Tibial nerve (tissue), 4 donors: ENCODE measurements at regions not wholly inside any gene's neighbourhood (a gene's known extent, or its start where the extent isn't known, plus 50 kb on each side); places are given as distances from the start of the nearest gene placed in this dataset.

Experiments used
- DNase-seq, 2 donors: peaks; one replicate each; pipeline ENCODE4 v3.0.0-alpha.2; 2019; ENCODE audit warnings: low spot score in 2 of 2
- H3K27ac ChIP-seq, 4 donors: fragments of 200-600 bp; sonication (generic) in 3 of 4; one replicate each; pipeline ENCODE4 v1.5.1; 2017 to 2019; ENCODE audit warnings: mild to moderate bottlenecking in 1 of 4
- H3K27me3 ChIP-seq, 2 donors: fragments of 200-600 bp; sonication (generic) in 1 of 2; one replicate each; pipeline versions ENCODE4 v1.5.1 to v1.6.0; 2017 to 2019
- H3K36me3 ChIP-seq, 3 donors: fragments of 200-600 bp; sonication (generic); one replicate each; pipeline ENCODE4 v1.5.1; 2018 to 2019
- H3K4me1 ChIP-seq, 4 donors: fragments of 200-600 bp; sonication (generic) in 3 of 4; one replicate each; pipeline ENCODE4 v1.5.1; 2017 to 2019
- H3K4me3 ChIP-seq, 4 donors: fragments of 200-600 bp; sonication (generic) in 3 of 4; one replicate each; pipeline ENCODE4 v1.5.1; 2017 to 2019; ENCODE audit warnings: mild to moderate bottlenecking in 1 of 4, moderate library complexity in 1 of 4
- H3K9me3 ChIP-seq, 4 donors: fragments of 200-600 bp; sonication (generic) in 3 of 4; one replicate each; pipeline ENCODE4 v1.5.1; 2017 to 2019
- CTCF ChIP-seq, 5 experiments: fragments of 200-600 bp in 3 of 5; fragments of 450-650 bp in 2 of 5; sonication (generic) in 3 of 5; IDR thresholded peaks; one replicate each; pipeline ENCODE4 v1.5.1; 2016 to 2019; ENCODE audit warnings: antibody characterized with exemption in 5 of 5, mild to moderate bottlenecking in 3 of 5, moderate library complexity in 2 of 5
- EP300 ChIP-seq, 2 donors: sonication (generic); formaldehyde crosslinking; IDR thresholded peaks; one replicate each; pipeline ENCODE4 v1.6.1; 2017; ENCODE audit warnings: antibody characterized with exemption in 2 of 2, mild to moderate bottlenecking in 1 of 2
- POLR2A ChIP-seq, 2 donors: fragments of 450-650 bp; IDR thresholded peaks; one replicate each; pipeline ENCODE4 v1.6.1; 2017; ENCODE audit warnings: antibody characterized with exemption in 2 of 2, mild to moderate bottlenecking in 2 of 2, moderate library complexity in 2 of 2
- WGBS, 2 donors: methylation state at CpG; one replicate each; pipeline ENCODE4 v1.1.5; 2018; 5-methylcytosine and 5-hydroxymethylcytosine counted together

GRCh38 chr9:17083258-17083657, 51.6 kb upstream of the CNTLN start:
- Histone ChIP-seq H3K27ac (no peak overlapping the region), H3K36me3 (no peaks in the 10 kb centered on the region), H3K4me1 (peaks cover 0 to 12% (median 0%) of the 10 kb centered on the region in 4 donors), H3K27me3 (no peaks in the 10 kb centered on the region), H3K4me3 (no peak overlapping the region), H3K9me3 (no peaks in the 10 kb centered on the region)
- no peak for TF ChIP-seq CTCF (IDR thresholded peaks at IDR 0.05)
- no peak for TF ChIP-seq EP300 (IDR thresholded peaks at IDR 0.05)
- TF ChIP-seq POLR2A (IDR thresholded peaks at IDR 0.05), result no peak
- DNase-seq, result no peak
- WGBS, 2 donors, result 80% methylated on average over 7 of the region's 7 CpGs

GRCh38 chr9:17082343-17083064, 52.3 kb upstream of the CNTLN start:
- peaks cover 0 to 12% (median 0%) of the 10 kb centered on the region in 4 donors for H3K4me1 ChIP-seq
- H3K27ac ChIP-seq, result no peak overlapping the region
- no peaks in the 10 kb centered on the region for H3K27me3 ChIP-seq
- no peaks in the 10 kb centered on the region for H3K9me3 ChIP-seq
- no peaks in the 10 kb centered on the region for H3K36me3 ChIP-seq
- peak; percentile 14 to 18 for DNase-seq
- H3K4me3 ChIP-seq, result no peak overlapping the region
- TF ChIP-seq EP300 (IDR thresholded peaks at IDR 0.05) (no peak), CTCF (IDR thresholded peaks at IDR 0.05) (no peak), POLR2A (IDR thresholded peaks at IDR 0.05) (no peak)
- WGBS, 2 donors, result 20 to 21% methylated on average over 5 of the region's 5 CpGs

- no peaks in the 10 kb centered on the region for H3K9me3 ChIP-seq
- no peaks in the 10 kb centered on the region for H3K27me3 ChIP-seq
- H3K4me3 ChIP-seq, result no peak overlapping the region
- TF ChIP-seq EP300 (IDR thresholded peaks at IDR 0.05), result no peak
- no peak for TF ChIP-seq CTCF (IDR thresholded peaks at IDR 0.05)
- TF ChIP-seq POLR2A (IDR thresholded peaks at IDR 0.05), result no peak
- 92 to 94% methylated on average over 2 of the region's 2 CpGs for WGBS, 2 donors
- no peak for DNase-seq
- H3K27ac ChIP-seq, result no peak overlapping the region
- H3K36me3 ChIP-seq, result no peaks in the 10 kb centered on the region
- peaks cover 0 to 12% (median 0%) of the 10 kb centered on the region in 4 donors for H3K4me1 ChIP-seq
Observed at GRCh38 chr9:17081814-17082213, 53.0 kb upstream of the CNTLN start.

- TF ChIP-seq CTCF (IDR thresholded peaks at IDR 0.05), result no peak
- no peak for TF ChIP-seq POLR2A (IDR thresholded peaks at IDR 0.05)
- no peak for TF ChIP-seq EP300 (IDR thresholded peaks at IDR 0.05)
- no peak overlapping the region for H3K4me3 ChIP-seq
- no peaks in the 10 kb centered on the region for H3K36me3 ChIP-seq
- no peaks in the 10 kb centered on the region for H3K27me3 ChIP-seq
- H3K4me1 ChIP-seq, result peaks cover 0 to 12% (median 0%) of the 10 kb centered on the region in 4 donors
- H3K27ac ChIP-seq, result no peak overlapping the region
- WGBS, 2 donors, result 78% methylated on average over 8 of the region's 8 CpGs
- H3K9me3 ChIP-seq, result no peaks in the 10 kb centered on the region
- DNase-seq, result no peak
Observed at GRCh38 chr9:17081351-17081750, 53.5 kb upstream of the CNTLN start.

GRCh38 chr9:17075758-17076485, 58.9 kb upstream of the CNTLN start:
- DNase-seq, result no peak
- H3K36me3 ChIP-seq, result no peaks in the 10 kb centered on the region
- H3K4me3 ChIP-seq, result no peak overlapping the region
- no peaks in the 10 kb centered on the region for H3K4me1 ChIP-seq
- H3K9me3 ChIP-seq, result no peaks in the 10 kb centered on the region
- 86 to 87% methylated on average over 3 of the region's 3 CpGs for WGBS, 2 donors
- no peak overlapping the region for H3K27ac ChIP-seq
- TF ChIP-seq EP300 (IDR thresholded peaks at IDR 0.05), result no peak
- no peaks in the 10 kb centered on the region for H3K27me3 ChIP-seq
